ENCODE measurements at regions not wholly inside any gene's neighbourhood (a gene's known extent, or its start where the extent isn't known, plus 50 kb on each side); places are given as distances from the start of the nearest gene placed in this dataset.
A peak's percentile ranks its signal among the peaks of the same experiment; 100 is the strongest.

GRCh38 chr12:69064734-69065443 lies 131.9 kb upstream of the CPM start:
- DNase-seq, result no peak

- no peak for DNase-seq
These were observed 132.8 kb upstream of the CPM start for GRCh38 chr12:69065775-69066174.

DNA sequence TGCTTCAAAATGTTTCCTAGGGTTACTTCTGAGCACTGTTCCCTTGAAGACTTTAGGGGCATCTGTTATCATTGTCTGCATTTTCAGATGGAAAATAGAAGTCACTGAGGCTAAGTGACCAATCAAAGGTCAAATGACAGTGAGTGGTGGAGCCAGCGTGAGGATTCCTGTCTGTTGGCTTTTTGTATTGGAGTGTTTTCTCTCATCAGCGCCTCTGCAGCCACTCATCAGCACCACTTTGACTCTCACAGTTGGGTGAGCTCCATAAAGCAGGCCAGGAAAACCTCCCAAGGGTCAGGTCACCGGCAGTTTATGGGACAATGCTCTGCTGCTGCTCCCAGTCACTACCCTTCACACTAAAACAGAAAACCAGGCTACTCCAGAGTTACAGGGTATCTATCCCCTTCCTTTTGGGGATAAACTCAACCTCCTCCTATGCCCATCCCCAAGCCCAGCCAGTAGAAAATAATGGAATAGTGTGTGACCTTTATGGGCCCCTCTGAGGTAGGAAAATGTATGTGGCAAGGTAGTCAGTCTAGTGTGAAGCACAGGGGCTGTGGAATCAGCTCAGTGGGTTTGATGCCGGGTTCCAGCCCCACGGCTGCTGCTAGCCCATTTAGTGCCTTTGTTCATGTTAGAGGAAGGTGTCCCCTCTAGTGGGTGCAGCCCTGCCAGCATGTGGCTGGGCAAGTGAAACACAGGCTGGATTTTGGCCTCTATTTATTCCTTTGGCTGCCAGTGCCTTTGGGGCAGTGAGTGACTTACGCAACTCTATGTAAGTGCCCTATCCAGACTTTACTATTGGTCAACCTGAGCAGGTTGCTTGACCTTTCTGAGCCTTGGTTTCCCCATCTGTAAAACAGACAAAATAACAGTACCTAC lies 133.8 kb upstream of the CPM start:
- no peak for DNase-seq

DNA sequence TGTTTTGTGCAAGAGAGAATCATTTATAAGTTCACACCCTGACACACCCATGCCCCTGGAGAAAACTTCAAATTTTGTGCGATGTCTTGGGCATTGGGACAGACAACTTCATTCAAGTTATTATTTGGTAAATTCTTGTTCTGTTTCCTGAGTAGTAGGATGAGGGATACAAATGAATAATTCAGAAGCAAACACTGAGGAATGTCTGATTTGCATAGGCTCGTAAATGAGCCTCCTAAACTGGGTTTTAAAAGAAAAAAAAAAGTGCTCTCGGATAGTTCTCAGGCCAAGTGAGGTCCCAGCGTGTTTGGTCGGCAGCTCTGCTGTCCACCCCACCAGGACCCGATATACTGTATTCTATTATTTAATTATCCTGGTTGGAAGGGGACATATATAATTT lies 134.7 kb upstream of the CPM start:
- no peak for DNase-seq

DNA sequence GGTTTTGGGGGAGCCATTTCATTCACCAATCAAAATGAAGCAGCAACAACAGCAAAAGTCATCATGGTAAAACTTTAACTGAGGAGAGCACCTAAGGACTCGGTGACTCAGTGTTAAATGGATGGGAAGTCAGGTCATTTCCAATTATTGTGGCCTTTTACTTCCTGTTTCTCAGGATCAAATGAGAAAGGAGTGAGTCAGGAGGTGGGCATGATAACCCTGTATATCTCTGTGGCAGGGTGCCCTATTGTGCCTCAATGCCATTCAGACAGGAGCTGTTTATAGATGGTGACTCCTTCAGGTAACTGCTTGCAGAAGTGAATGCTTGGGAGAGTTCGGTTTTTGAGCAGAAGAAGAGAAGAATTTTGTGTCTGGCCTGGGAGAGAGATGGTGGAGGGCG lies 135.5 kb upstream of the CPM start:
- DNase-seq, result no peak

GRCh38 chr12:69069479-69069878 lies 136.5 kb upstream of the CPM start:
- DNase-seq, result no peak

DNA sequence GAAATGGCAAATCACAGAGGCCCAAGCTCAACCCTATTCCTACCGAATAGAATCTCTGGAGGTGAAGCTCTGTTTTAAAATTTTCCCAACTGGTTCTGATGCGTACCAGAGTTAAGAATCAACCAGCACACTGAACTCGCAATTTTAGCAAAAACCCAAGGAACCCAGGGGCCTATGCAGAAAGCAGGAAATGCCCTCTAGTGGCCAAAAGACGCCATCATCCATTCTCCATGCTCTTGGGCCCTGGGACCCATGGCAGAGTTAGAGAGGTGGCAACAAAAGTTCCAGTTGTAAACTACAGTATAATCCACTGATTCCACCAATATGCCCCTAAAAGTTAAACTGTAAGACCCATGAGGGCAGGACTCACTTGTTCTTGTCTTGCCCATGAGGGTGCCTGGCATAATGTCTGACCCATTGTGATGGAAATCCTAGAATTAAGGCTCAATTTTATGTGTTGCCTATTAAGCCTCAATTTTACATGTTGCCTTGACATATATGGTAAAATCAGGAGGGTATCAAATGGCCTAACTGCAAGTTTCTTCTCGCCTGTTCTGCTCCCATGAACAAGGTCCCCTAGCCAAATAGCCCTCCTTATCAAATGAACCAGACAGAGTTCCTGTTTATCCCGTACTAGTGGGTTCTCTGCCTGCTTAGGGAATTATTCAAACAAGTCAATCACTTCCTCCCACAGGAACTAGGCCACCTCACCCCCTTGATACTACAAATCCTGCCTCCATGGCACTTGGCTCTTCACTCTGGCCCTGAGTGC lies 137.5 kb upstream of the CPM start:
- DNase-seq, result peak; percentile 15

DNA sequence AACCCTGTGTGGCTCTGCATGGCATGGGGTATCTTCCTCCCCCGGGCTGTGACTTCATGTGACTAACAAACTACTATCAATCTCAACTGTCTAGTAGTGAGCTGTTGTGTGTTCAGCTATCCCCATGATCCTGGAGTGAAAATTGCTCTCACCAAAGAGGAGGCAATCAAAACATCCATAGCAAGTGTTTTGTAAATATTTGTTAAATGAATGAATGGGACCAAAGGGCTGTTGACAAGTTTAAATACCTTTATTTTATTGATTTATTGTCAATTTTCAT lies 138.1 kb upstream of the CPM start:
- no peak for DNase-seq

- no peak for DNase-seq
These were observed 140.1 kb upstream of the CPM start for GRCh38 chr12:69073035-69073434.

- no peak for DNase-seq
These were observed 141.8 kb upstream of the CPM start for GRCh38 chr12:69074556-69075349.

DNA sequence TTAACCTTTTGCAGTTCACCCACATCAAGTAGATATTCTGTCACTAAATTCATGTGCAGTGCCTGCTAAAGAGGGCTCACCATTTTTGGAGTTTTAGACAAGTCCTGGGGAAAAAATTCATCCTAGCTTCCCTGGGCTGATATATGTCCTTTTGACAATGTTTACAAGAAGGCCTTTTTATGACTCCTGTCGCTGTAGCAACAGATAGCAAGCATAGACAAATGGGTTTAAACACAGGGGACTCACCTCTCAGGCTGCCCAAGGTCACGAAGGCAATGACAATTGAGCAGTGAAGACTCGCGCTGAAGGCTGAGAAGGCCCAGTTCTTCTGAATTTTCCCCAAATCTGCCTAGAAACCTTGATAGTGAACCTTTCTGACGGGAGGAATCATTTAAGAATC lies 150.7 kb upstream of the CPM start:
- DNase-seq, result no peak

- no peak for DNase-seq
These were observed 151.9 kb upstream of the CPM start for GRCh38 chr12:69084816-69085378.

- DNase-seq, result no peak
These were observed 152.9 kb upstream of the CPM start for GRCh38 chr12:69085852-69086251.

DNA sequence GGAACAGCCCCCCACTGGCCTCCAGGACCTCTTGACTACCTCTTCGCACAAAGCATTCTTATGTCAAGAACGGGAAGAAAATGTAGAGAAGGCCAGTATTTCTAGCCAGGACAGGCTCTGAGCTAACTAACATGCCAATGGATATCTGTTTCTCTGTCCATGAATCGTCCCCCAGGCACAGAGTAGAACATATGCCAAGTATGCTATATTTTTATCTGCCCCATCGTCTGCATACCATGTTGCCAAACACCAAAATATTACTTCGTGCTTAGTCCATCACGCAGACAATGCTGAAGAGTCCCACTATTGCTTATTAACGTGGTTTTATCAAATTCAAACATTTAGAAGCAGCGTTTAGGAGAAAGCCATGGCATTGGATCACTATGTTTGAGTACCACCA lies 151.4 kb upstream of the CPSF6 start:
- DNase-seq, result no peak

DNA sequence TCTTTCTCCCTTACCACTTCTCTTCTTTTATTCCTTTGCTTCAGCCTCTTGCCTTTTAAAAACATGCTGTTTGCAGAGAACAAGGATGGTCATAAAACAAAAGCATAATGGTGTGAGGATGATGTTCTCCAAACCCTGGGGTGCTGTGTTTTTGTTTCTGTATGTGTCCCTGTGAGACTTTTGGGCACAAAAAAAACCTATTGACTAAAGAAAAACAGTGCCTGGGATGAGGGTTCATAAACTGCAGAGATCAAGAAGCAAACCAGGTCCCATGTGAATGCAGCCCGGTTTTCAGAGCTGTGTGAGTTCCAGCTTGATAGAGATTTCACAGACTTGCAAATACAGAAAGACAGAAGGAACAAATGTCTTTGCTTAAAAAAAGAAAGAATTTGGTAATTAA lies 148.6 kb upstream of the CPSF6 start:
- no peak for DNase-seq

GRCh38 chr12:69091442-69092017 lies 147.8 kb upstream of the CPSF6 start:
- DNase-seq, result no peak

- DNase-seq, result no peak
These were observed 147.2 kb upstream of the CPSF6 start for GRCh38 chr12:69092137-69092536.

DNA sequence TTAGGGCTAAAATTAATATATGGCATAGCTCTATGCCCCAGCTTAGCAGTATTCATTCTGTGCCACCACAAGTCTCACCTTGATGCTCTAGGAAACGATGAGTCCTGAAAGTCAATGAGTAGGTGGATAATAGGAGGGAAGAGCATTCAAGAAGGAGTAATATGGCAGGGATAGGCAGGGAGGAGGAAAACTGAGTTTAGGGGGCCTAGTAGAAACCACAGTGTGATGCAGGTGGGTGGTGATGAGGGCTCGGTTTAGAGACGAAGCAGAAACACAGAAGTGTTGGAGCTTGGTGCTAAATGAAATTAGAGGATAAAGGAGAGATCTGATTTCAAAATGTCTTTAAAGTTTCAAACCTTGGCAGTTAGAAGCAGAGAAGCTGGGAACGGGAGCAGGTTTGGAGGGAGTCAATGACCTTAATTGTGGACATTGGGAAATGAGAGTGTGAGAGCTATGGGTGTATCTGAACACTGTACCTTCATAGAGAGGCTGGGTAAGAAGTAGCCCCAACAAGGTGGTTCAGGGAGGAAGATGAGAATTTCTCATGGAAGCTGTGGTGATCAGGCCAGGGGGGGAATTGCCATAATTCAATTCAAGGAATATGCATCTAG lies 144.7 kb upstream of the CPSF6 start:
- DNase-seq, result no peak

DNA sequence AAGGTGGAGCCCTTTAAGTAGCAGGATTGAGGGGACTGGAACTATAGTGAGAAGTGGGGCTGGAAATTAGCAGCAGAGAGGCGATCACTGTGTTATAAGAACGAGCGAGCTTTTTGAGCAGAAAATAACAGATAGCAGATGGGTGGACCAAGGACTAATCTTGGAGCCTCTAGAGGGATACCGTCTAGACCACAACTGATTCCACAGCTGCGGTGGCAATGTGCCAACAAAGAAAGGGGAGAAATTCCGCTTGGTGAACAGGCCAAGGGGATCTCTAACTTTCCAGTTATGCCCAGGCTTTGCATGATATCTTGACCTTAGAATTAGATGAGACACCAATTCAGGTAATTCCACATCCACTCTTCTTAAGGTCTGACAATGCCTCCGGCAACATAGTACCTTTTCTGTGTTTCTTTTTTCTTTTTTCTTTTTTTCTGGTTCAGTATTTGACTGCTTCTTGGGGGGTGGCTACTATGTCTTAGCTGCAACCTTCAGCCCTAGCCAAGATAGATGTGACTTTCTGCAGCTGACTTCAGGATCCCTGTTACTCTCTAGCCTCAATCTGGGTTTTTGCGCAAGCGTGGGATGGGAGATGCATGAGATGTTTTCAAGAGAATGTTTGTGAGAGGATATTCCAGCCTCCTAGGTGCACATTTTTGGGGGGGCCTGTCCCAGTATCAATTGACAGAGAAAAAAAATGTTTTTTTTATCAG lies 143.4 kb upstream of the CPSF6 start:
- DNase-seq, result no peak

- no peak for DNase-seq
These were observed 142.6 kb upstream of the CPSF6 start for GRCh38 chr12:69096669-69097335.

Data from NCI-H1436 treated with DMSO at 0.1 percent for 48 hours (cell line).